ENCODE measurements at regions not wholly inside any gene's neighbourhood (a gene's known extent, or its start where the extent isn't known, plus 50 kb on each side); places are given as distances from the start of the nearest gene placed in this dataset.

- TF ChIP-seq ZFX (IDR thresholded peaks at IDR 0.05; ENCODE audit: borderline replicate concordance) (no peak), CTCF (IDR thresholded peaks at IDR 0.05) (no peak)
Observed at GRCh38 chr18:45408218-45408617, 207.1 kb upstream of the SLC14A2 start.

Data from 22Rv1 (cell line).